Liver (tissue), 3 donors: ENCODE measurements at regions not wholly inside any gene's neighbourhood (a gene's known extent, or its start where the extent isn't known, plus 50 kb on each side); places are given as distances from the start of the nearest gene placed in this dataset.

Source experiments
- ATF3 ChIP-seq: IDR thresholded peaks from 2 replicates; pipeline ENCODE4 v1.6.1; 2016; ENCODE audit warnings: antibody characterized with exemption
- CTCF ChIP-seq: fragments of 150-350 bp; IDR thresholded peaks from 2 replicates; pipeline ENCODE4 v1.5.1; 2017; ENCODE audit warnings: improper control_type of control experiment, low read depth, low read length; ENCODE audit not compliant: missing input control
- HNF4G ChIP-seq: IDR thresholded peaks from 2 replicates; pipeline ENCODE4 v1.6.1; 2016; ENCODE audit warnings: antibody characterized with exemption
- JUND ChIP-seq, 2 donors: IDR thresholded peaks; 2 replicates each; pipeline ENCODE4 v1.6.1; 2016; ENCODE audit warnings: antibody characterized with exemption in 2 of 2
- MAX ChIP-seq: IDR thresholded peaks from 2 replicates; pipeline ENCODE4 v1.6.1; 2016; ENCODE audit warnings: antibody characterized with exemption
- YY1 ChIP-seq: IDR thresholded peaks from 2 replicates; pipeline ENCODE4 v1.6.1; 2016; ENCODE audit warnings: antibody characterized with exemption, mild to moderate bottlenecking
- donor health status: healthy.
- donor health status: healthy.

- no peak for TF ChIP-seq YY1
- no peak for TF ChIP-seq CTCF
- no peak for TF ChIP-seq HNF4G
- TF ChIP-seq JUND (IDR thresholded peaks at IDR 0.05): no peak
- TF ChIP-seq ATF3: no peak
- no peak for TF ChIP-seq MAX
Measured at GRCh38 chr2:59957504-59957903, 596.0 kb downstream of the BCL11A start.
